HEK293 (cell line): ENCODE measurements at regions not wholly inside any gene's neighbourhood (a gene's known extent, or its start where the extent isn't known, plus 50 kb on each side); places are given as distances from the start of the nearest gene placed in this dataset.

Experiments used
- CTCF ChIA-PET: fragments of 350-600 bp; formaldehyde crosslinking; extraction: SDS; loops from one replicate; lab custom pipeline; 2021; ENCODE audit warnings: antibody characterized with exemption; lab: Yijun Ruan, JAX
- POLR2A ChIA-PET: fragments of 300-600 bp; formaldehyde crosslinking; extraction: SDS; loops from one replicate; lab custom pipeline; 2020; ENCODE audit warnings: antibody characterized with exemption, inconsistent platforms; lab: Yijun Ruan, JAX
- H3K27ac ChIP-seq: fragments of 200-500 bp; sonication (Bioruptor generic); 2 replicates; pipeline ENCODE4 v1.5.1; 2014; ENCODE audit warnings: low read depth, low read length, control low read depth, inconsistent platforms; ENCODE audit errors: extremely low read depth
- H3K36me3 ChIP-seq, 2 experiments: fragments of 200-500 bp in 1 of 2; sonication (Bioruptor generic) in 1 of 2; 1 replicate in 1 of 2; 2 replicates in 1 of 2; pipeline ENCODE4 v1.5.1; 2014 to 2017; ENCODE audit warnings: inconsistent platforms in 2 of 2, low read length in 2 of 2; ENCODE audit not compliant: control insufficient read depth in 2 of 2, insufficient read depth in 1 of 2
- H3K4me1 ChIP-seq: fragments of 200-500 bp; sonication (Bioruptor generic); 2 replicates; pipeline ENCODE4 v1.5.1; 2014; ENCODE audit warnings: mild to moderate bottlenecking, low read length, inconsistent platforms; ENCODE audit not compliant: control insufficient read depth, insufficient read depth
- H3K4me3 ChIP-seq: 2 replicates; pipeline ENCODE4 v1.5.1; 2011; ENCODE audit warnings: low read depth, mild to moderate bottlenecking, control low read depth, low read length, moderate library complexity
- H3K9me3 ChIP-seq: fragments of 200-500 bp; sonication (Bioruptor generic); 2 replicates; pipeline ENCODE4 v1.5.1; 2014; ENCODE audit warnings: low read depth, low read length, inconsistent platforms; ENCODE audit not compliant: control insufficient read depth, insufficient read depth
- GLI2 ChIP-seq: fragments of 450-650 bp; formaldehyde crosslinking; IDR thresholded peaks from 2 replicates; pipeline ENCODE4; 2017; ENCODE audit warnings: missing biosample characterization, missing genetic modification characterization, low read depth, borderline replicate concordance
- GLI4 ChIP-seq: fragments of 450-650 bp; formaldehyde crosslinking; IDR thresholded peaks from 2 replicates; pipeline ENCODE4 v1.5.1; 2016; ENCODE audit warnings: missing biosample characterization, missing genetic modification characterization
- GLIS2 ChIP-seq: fragments of 450-650 bp; formaldehyde crosslinking; IDR thresholded peaks from 2 replicates; pipeline ENCODE4 v1.5.1; 2016; ENCODE audit warnings: missing biosample characterization, missing genetic modification characterization
- IKZF3 ChIP-seq: fragments of 450-650 bp; IDR thresholded peaks from 2 replicates; pipeline ENCODE4 v1.5.0; 2018; ENCODE audit warnings: missing biosample characterization, mild to moderate bottlenecking, missing genetic modification characterization, moderate library complexity
- OSR2 ChIP-seq: fragments of 450-650 bp; formaldehyde crosslinking; IDR thresholded peaks from 2 replicates; pipeline ENCODE4 v1.5.1; 2016; ENCODE audit warnings: missing biosample characterization, missing genetic modification characterization
- OVOL3 ChIP-seq: fragments of 450-650 bp; formaldehyde crosslinking; IDR thresholded peaks from 2 replicates; pipeline ENCODE4 v1.5.1; 2016; ENCODE audit warnings: missing biosample characterization, missing genetic modification characterization
- PRDM4 ChIP-seq: fragments of 450-650 bp; formaldehyde crosslinking; IDR thresholded peaks from 2 replicates; pipeline ENCODE4 v1.5.1; 2017; ENCODE audit warnings: missing biosample characterization, missing genetic modification characterization
- ZBTB10 ChIP-seq: fragments of 450-650 bp; formaldehyde crosslinking; IDR thresholded peaks from 2 replicates; pipeline ENCODE4 v1.5.1; 2016; ENCODE audit warnings: missing biosample characterization, missing genetic modification characterization
- ZBTB17 ChIP-seq: fragments of 450-650 bp; formaldehyde crosslinking; IDR thresholded peaks from 2 replicates; pipeline ENCODE4 v1.5.1; 2016; ENCODE audit warnings: missing biosample characterization, missing genetic modification characterization
- ZBTB20 ChIP-seq: fragments of 450-650 bp; formaldehyde crosslinking; IDR thresholded peaks from 2 replicates; pipeline ENCODE4 v1.5.1; 2016; ENCODE audit warnings: missing biosample characterization, missing genetic modification characterization
- ZIC2 ChIP-seq: fragments of 450-650 bp; formaldehyde crosslinking; IDR thresholded peaks from 2 replicates; pipeline ENCODE4 v1.5.1; 2016; ENCODE audit warnings: missing biosample characterization, missing genetic modification characterization
- ZNF10 ChIP-seq: fragments of 450-650 bp; formaldehyde crosslinking; IDR thresholded peaks from 2 replicates; pipeline ENCODE4 v1.5.1; 2017; ENCODE audit warnings: missing biosample characterization, missing genetic modification characterization
- ZNF133 ChIP-seq: fragments of 450-650 bp; formaldehyde crosslinking; IDR thresholded peaks from 2 replicates; pipeline ENCODE4 v1.5.1; 2016; ENCODE audit warnings: missing biosample characterization, missing genetic modification characterization
- ZNF148 ChIP-seq: fragments of 450-650 bp; formaldehyde crosslinking; IDR thresholded peaks from 2 replicates; pipeline ENCODE4 v1.5.0; 2017; ENCODE audit warnings: missing biosample characterization, missing genetic modification characterization, borderline replicate concordance
- ZNF302 ChIP-seq: fragments of 450-650 bp; formaldehyde crosslinking; IDR thresholded peaks from 2 replicates; pipeline ENCODE4 v1.5.1; 2016; ENCODE audit warnings: missing biosample characterization, missing genetic modification characterization, low read depth
- ZNF560 ChIP-seq: fragments of 450-650 bp; formaldehyde crosslinking; IDR thresholded peaks from 2 replicates; pipeline ENCODE4 v1.5.1; 2017; ENCODE audit warnings: missing biosample characterization, missing genetic modification characterization, borderline replicate concordance
- ZNF621 ChIP-seq: fragments of 450-650 bp; formaldehyde crosslinking; IDR thresholded peaks from 2 replicates; pipeline ENCODE4 v1.5.1; 2017; ENCODE audit warnings: missing biosample characterization, missing genetic modification characterization
- ZNF624 ChIP-seq: fragments of 450-650 bp; formaldehyde crosslinking; IDR thresholded peaks from 2 replicates; pipeline ENCODE4 v1.5.1; 2017; ENCODE audit warnings: missing biosample characterization, missing genetic modification characterization
- ZNF626 ChIP-seq: fragments of 450-650 bp; sonication (Bioruptor Pico); formaldehyde crosslinking; IDR thresholded peaks from 2 replicates; pipeline ENCODE4 v1.5.1; 2018; ENCODE audit warnings: missing biosample characterization, missing genetic modification characterization, inconsistent platforms
- ZNF768 ChIP-seq: fragments of 450-650 bp; formaldehyde crosslinking; IDR thresholded peaks from 2 replicates; pipeline ENCODE4 v1.5.1; 2018; ENCODE audit warnings: missing biosample characterization, mild to moderate bottlenecking, missing genetic modification characterization
- ZSCAN18 ChIP-seq: fragments of 450-650 bp; formaldehyde crosslinking; IDR thresholded peaks from 2 replicates; pipeline ENCODE4 v1.5.1; 2016; ENCODE audit warnings: missing biosample characterization, missing genetic modification characterization
- TF ChIP-seq, protein P1 (sequence below): fragments of 450-650 bp; formaldehyde crosslinking; conservative IDR thresholded peaks from 2 replicates; pipeline ENCODE4 v1.5.1; 2016; ENCODE audit warnings: low read depth, missing biosample characterization, missing genetic modification characterization
- TF ChIP-seq, protein P2 (sequence below): fragments of 450-650 bp; formaldehyde crosslinking; IDR thresholded peaks from 2 replicates; pipeline ENCODE4 v1.5.1; 2016; ENCODE audit warnings: missing biosample characterization, missing genetic modification characterization

DNA sequence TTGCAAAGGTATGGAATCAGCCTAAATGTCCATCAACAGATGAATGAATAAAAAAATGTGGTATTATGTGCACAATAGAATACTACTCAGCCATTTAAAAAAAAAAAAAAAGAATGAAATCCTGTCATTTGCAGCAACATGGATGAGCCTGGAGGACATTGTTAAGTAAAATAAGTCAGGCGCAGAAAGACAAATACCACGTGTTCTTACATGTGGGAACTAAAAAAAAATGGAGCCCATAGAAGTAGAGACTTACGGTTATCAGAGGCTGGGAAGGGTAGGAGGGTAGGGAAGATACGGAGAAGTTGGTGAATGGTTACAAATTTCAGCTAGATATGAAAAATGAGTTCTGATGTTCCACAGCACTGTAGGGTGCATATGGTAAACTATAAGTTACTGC is 97.2 kb upstream of the SIRPG start (continued):
- no peak for TF ChIP-seq ZSCAN18 (tag by site-specific recombination)
- no peak for TF ChIP-seq PRDM4 (tag by site-specific recombination)
- TF ChIP-seq ZNF560 (tag by site-specific recombination) = no peak
- TF ChIP-seq ZNF626 (tag by site-specific recombination) = no peak
- TF ChIP-seq ZNF621 (tag by site-specific recombination) = no peak
- no peak for TF ChIP-seq OVOL3 (tag by site-specific recombination)
- TF ChIP-seq, all 188 proteins: peak for 0

DNA sequence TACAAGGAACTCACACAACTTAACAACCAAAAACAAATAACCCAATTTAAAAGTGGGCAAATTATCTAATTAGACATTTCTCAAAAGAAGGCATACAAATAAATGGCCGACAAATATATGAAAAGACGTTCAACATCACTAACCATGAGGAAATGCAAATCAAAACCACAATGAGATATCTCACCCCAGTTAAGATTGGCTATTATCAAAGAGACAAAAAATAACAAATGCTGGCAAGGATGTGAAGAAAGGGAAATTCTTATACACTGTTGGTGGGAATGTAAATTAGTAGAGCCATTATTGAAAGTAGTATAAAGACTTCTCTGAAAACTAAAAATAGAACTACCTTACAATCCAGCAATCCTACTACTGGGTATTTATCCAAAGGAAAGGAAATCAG is 96.7 kb upstream of the SIRPG start:
- no peaks in the 10 kb centered on the region for H3K9me3 ChIP-seq
- no peaks in the 10 kb centered on the region for H3K4me1 ChIP-seq
- H3K36me3 ChIP-seq = no peaks in the 10 kb centered on the region
- POLR2A ChIA-PET = no interaction called here
- no peak overlapping the region for H3K4me3 ChIP-seq
- no peak for TF ChIP-seq ZNF626 (tag by site-specific recombination)
- TF ChIP-seq ZIC2 = no peak
- no peak for TF ChIP-seq GLI4 (tag by site-specific recombination)
- TF ChIP-seq ZNF148 (tag by site-specific recombination) = no peak
- no peak for TF ChIP-seq ZNF768 (tag by site-specific recombination)
- no peak for TF ChIP-seq GLIS2 (tag by site-specific recombination)
- no peak for TF ChIP-seq ZBTB17 (tag by site-specific recombination)
- TF ChIP-seq, protein P1, sequence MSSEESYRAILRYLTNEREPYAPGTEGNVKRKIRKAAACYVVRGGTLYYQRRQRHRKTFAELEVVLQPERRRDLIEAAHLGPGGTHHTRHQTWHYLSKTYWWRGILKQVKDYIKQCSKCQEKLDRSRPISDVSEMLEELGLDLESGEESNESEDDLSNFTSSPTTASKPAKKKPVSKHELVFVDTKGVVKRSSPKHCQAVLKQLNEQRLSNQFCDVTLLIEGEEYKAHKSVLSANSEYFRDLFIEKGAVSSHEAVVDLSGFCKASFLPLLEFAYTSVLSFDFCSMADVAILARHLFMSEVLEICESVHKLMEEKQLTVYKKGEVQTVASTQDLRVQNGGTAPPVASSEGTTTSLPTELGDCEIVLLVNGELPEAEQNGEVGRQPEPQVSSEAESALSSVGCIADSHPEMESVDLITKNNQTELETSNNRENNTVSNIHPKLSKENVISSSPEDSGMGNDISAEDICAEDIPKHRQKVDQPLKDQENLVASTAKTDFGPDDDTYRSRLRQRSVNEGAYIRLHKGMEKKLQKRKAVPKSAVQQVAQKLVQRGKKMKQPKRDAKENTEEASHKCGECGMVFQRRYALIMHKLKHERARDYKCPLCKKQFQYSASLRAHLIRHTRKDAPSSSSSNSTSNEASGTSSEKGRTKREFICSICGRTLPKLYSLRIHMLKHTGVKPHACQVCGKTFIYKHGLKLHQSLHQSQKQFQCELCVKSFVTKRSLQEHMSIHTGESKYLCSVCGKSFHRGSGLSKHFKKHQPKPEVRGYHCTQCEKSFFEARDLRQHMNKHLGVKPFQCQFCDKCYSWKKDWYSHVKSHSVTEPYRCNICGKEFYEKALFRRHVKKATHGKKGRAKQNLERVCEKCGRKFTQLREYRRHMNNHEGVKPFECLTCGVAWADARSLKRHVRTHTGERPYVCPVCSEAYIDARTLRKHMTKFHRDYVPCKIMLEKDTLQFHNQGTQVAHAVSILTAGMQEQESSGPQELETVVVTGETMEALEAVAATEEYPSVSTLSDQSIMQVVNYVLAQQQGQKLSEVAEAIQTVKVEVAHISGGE = no peak
- no peak for TF ChIP-seq ZNF133 (tag by site-specific recombination)
- TF ChIP-seq ZBTB10 = no peak
- TF ChIP-seq, protein P2, sequence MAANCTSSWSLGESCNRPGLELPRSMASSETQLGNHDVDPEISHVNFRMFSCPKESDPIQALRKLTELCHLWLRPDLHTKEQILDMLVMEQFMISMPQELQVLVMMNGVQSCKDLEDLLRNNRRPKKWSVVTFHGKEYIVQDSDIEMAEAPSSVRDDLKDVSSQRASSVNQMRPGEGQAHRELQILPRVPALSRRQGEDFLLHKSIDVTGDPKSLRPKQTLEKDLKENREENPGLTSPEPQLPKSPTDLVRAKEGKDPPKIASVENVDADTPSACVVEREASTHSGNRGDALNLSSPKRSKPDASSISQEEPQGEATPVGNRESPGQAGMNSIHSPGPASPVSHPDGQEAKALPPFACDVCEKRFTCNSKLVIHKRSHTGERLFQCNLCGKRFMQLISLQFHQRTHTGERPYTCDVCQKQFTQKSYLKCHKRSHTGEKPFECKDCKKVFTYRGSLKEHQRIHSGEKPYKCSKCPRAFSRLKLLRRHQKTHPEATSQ = no peak
- TF ChIP-seq GLI2 = no peak
- no peak for TF ChIP-seq ZBTB20 (tag by site-specific recombination)
- TF ChIP-seq ZNF10 (tag by site-specific recombination) = no peak
- no peak for TF ChIP-seq ZNF624
- no peak for TF ChIP-seq OSR2 (tag by site-specific recombination)
- no peak for TF ChIP-seq IKZF3 (tag by site-specific recombination)
- no peak for TF ChIP-seq ZNF302 (tag by site-specific recombination)
- no peak overlapping the region for H3K27ac ChIP-seq
- CTCF ChIA-PET = interaction anchor here (1.7 to 3.0 kb wide), 2 partner anchors 10 kb away, joined by 6 to 23 read pairs; no protein-coding TSS in a partner anchor
